Lower leg skin (tissue), 3 donors: ENCODE measurements at regions not wholly inside any gene's neighbourhood (a gene's known extent, or its start where the extent isn't known, plus 50 kb on each side); places are given as distances from the start of the nearest gene placed in this dataset.

Experiments used
- CTCF ChIP-seq, 3 donors: fragments of 450-650 bp; IDR thresholded peaks; one replicate each; pipeline ENCODE4 v1.5.1; 2016; ENCODE audit warnings: antibody characterized with exemption in 3 of 3, mild to moderate bottlenecking in 3 of 3, moderate library complexity in 2 of 3
- POLR2A ChIP-seq, 2 donors: fragments of 450-650 bp; IDR thresholded peaks; one replicate each; pipeline ENCODE4 v1.6.1; 2016 to 2017; ENCODE audit warnings: antibody characterized with exemption in 2 of 2, mild to moderate bottlenecking in 1 of 2, moderate library complexity in 1 of 2

DNA sequence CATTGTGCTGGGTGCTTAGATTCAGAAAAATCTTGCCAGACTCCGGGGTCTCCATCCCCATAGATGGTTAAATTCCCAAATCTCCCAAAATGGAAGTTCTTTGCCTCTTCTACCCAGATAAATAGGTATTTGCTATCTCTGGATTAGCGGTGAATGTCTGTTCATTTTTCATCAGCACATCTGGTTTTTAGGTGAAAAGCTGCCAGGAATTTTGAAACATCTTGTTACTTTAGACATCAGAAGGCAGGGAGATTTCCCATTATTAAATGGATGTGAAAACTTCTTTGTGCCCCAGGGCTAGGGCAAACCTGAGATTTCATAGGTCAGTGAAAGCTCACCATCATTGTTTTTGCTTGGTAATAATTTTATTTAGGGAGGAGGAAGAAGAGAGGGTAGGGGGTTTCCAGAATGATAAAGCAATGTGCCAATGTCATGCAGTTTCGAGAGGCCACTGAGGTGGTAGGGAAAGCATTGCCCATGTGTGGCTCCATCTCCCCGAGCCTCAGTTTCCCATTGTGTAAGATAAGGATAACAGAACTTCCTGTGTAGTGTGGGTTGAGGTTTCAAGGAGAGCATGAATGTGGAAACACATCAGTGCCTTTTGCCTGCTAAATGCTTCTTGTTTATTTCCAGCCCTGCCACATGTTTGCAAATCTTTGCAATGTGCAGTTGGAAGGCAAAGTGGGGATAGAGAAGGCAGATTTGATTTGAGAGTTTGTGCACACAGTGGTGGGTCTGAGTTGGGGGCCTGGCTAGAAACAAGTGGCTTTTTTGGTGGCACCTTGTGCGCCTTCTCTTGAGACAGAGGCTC lies 147.2 kb upstream of the KLF4 start:
- no peak for TF ChIP-seq CTCF (IDR thresholded peaks at IDR 0.05)
- TF ChIP-seq POLR2A (IDR thresholded peaks at IDR 0.05) = no peak
